ENCODE measurements at regions not wholly inside any gene's neighbourhood (a gene's known extent, or its start where the extent isn't known, plus 50 kb on each side); places are given as distances from the start of the nearest gene placed in this dataset.
"Not testable (repeated sequence)": the region's sequence is repeated elsewhere in the genome, so short reads cannot be mapped to it uniquely, and the experiment has no call there.

- H3K36me3 ChIP-seq (ENCODE audit: insufficient read depth, low read length): no peaks in the 10 kb centered on the region
- no peaks in the 10 kb centered on the region for H3K79me2 ChIP-seq (ENCODE audit: control insufficient read depth, insufficient read depth, low read length, unreplicated experiment)
- peak overlapping the region; percentile 49; the same call in 1 of the 2 replicates for H3K27ac ChIP-seq (ENCODE audit: low read depth, low read length)
- H3K4me1 ChIP-seq (ENCODE audit: control insufficient read depth, insufficient read depth, low read length, unreplicated experiment): peaks cover 22% of the 10 kb centered on the region
- H3K27me3 ChIP-seq (ENCODE audit: insufficient read depth, low read length): no peaks in the 10 kb centered on the region
- no peak overlapping the region for H3K4me3 ChIP-seq (ENCODE audit: low read depth, low read length)
- peak overlapping the region; percentile 13 for H2AFZ ChIP-seq (ENCODE audit: low read length, unreplicated experiment)
Observed at GRCh38 chr5:56670916-56671315, 144.4 kb upstream of the MAP3K1 start.

DNA sequence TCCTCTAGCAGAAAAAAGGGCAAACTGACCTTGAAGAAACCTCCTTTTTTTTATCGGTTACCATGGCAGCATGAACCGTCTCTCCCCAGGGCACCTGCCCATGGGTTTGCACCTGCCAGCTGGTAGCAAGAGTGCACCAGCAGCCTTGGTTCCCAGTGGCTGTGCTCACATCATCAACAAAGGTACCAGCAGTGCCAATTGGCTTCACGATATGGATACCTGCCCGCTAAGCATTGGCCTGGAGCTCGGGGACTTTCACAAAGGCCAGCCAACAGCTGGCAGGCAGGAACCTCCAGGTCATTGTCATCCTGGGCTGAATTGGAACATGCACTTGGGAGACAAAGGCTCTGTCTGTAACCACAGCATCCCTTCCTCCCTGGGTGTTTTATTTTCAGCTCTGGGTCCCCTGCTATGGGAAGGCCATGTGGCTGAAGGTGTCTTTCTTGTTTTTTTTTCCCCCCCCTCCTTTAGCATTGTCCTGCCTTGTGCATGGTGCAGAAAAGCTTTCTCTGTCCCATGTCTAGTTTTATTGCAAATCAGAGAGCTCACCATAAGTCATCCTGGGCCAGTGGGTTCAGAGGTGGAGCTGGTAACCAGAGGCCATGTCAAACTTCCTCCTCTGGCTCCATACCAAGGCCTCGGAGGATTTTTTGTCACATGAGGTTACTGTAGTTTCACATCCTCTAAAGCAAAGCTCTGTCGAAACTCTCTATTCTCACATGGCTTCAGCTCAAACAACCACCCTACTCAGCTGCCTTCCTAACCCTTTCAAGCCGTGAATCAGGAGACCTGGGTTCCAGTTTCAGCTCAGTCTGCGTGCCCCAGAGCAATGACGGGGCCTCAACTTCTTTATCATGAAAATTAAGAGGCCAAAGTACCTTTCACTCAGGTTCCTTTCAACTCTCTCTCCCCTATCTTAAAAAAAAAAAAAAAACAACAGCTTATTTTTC is 145.5 kb upstream of the MAP3K1 start:
- Histone ChIP-seq H3K4me3 (ENCODE audit: low read depth, low read length) (no peak overlapping the region), H3K27ac (ENCODE audit: low read depth, low read length) (peak overlapping the region; percentile 49)

DNA sequence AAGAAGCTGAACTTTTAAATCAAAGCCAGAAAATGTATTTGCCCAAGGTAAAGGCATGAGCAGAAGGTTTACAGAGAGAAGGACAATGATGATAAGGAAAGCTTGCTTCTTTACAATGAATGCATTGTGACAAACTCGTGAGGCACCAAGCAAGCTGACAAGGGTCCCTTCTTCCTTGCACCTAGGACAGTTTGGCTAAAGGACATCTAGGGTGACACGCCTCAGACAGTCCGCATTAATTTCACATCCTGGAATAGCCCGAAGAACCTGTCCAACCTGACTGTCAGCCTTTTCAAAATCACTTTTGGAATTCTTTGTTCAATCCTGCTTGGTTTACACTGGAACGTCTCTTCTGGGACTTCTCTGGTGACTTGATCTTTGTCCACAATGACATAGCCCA is 146.4 kb upstream of the MAP3K1 start:
- Histone ChIP-seq H3K79me2 (ENCODE audit: control insufficient read depth, insufficient read depth, low read length, unreplicated experiment) (no peaks in the 10 kb centered on the region), H3K36me3 (ENCODE audit: insufficient read depth, low read length) (no peaks in the 10 kb centered on the region), H3K27ac (ENCODE audit: low read depth, low read length) (no peak overlapping the region), H3K4me1 (ENCODE audit: control insufficient read depth, insufficient read depth, low read length, unreplicated experiment) (peaks cover 22% of the 10 kb centered on the region), H3K27me3 (ENCODE audit: insufficient read depth, low read length) (no peaks in the 10 kb centered on the region), H3K4me3 (ENCODE audit: low read depth, low read length) (no peak overlapping the region), H2AFZ (ENCODE audit: low read length, unreplicated experiment) (no peak overlapping the region)

More for the DNA sequence above, 145.5 kb upstream of the MAP3K1 start:
- no peaks in the 10 kb centered on the region for H3K27me3 ChIP-seq (ENCODE audit: insufficient read depth, low read length)
- H3K79me2 ChIP-seq (ENCODE audit: control insufficient read depth, insufficient read depth, low read length, unreplicated experiment): no peaks in the 10 kb centered on the region
- no peak overlapping the region for H2AFZ ChIP-seq (ENCODE audit: low read length, unreplicated experiment)
- H3K36me3 ChIP-seq (ENCODE audit: insufficient read depth, low read length): no peaks in the 10 kb centered on the region
- peaks cover 22% of the 10 kb centered on the region for H3K4me1 ChIP-seq (ENCODE audit: control insufficient read depth, insufficient read depth, low read length, unreplicated experiment)

GRCh38 chr5:56667692-56668091 is 147.7 kb upstream of the MAP3K1 start:
- Histone ChIP-seq H3K4me3 (ENCODE audit: low read depth, low read length) (no peak overlapping the region), H3K4me1 (ENCODE audit: control insufficient read depth, insufficient read depth, low read length, unreplicated experiment) (peaks cover 22% of the 10 kb centered on the region), H3K79me2 (ENCODE audit: control insufficient read depth, insufficient read depth, low read length, unreplicated experiment) (no peaks in the 10 kb centered on the region), H3K27ac (ENCODE audit: low read depth, low read length) (no peak overlapping the region), H2AFZ (ENCODE audit: low read length, unreplicated experiment) (no peak overlapping the region), H3K36me3 (ENCODE audit: insufficient read depth, low read length) (no peaks in the 10 kb centered on the region), H3K27me3 (ENCODE audit: insufficient read depth, low read length) (no peaks in the 10 kb centered on the region)

DNA sequence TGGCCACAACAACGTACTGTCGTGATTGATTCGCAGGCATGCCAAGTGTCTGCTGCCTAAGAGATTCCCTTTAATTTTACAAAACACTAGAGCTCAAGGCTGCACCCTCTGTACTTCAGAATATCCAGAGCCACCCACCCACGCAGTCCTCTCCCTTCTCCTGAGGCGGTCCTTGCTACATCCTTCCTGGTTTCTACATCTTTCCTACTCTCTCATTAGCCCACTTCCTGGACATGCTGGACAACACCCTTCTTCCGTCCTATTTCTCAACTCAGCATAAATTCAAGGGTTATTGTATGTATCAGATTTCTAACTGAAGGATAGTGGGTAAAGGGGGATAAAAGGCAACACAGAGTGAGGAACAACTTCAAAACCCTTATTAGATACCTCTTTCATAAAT is 148.4 kb upstream of the MAP3K1 start:
- no peaks in the 10 kb centered on the region; the same call in 1 of the 2 replicates for H3K27me3 ChIP-seq (ENCODE audit: insufficient read depth, low read length)
- peaks cover 22% of the 10 kb centered on the region for H3K4me1 ChIP-seq (ENCODE audit: control insufficient read depth, insufficient read depth, low read length, unreplicated experiment)
- H3K36me3 ChIP-seq (ENCODE audit: insufficient read depth, low read length): no peaks in the 10 kb centered on the region
- H3K27ac ChIP-seq (ENCODE audit: low read depth, low read length): no peak overlapping the region
- H3K79me2 ChIP-seq (ENCODE audit: control insufficient read depth, insufficient read depth, low read length, unreplicated experiment): no peaks in the 10 kb centered on the region
- H3K4me3 ChIP-seq (ENCODE audit: low read depth, low read length): no peak overlapping the region
- H2AFZ ChIP-seq (ENCODE audit: low read length, unreplicated experiment): no peak overlapping the region

DNA sequence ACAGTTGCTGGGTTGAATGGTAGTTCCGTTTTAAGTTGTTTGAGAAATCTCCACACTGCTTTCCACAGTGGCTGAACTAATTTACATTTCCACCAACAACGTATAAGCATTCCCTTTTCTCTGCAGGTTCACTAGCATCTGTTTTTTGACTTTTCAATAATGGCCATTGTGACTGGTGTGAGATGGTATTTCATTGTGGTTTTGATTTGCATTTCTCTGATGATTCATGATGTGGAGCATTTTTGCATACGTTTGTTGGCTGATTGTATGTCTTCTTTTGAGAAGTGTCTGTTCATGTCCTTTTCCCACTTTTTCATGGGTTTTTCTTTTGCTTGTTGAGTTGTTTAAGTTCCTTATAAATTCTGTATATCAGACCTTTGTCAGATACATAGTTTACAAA is 150.2 kb upstream of the MAP3K1 start:
- not testable (repeated sequence) for H3K4me1 ChIP-seq (ENCODE audit: control insufficient read depth, insufficient read depth, low read length, unreplicated experiment)

DNA sequence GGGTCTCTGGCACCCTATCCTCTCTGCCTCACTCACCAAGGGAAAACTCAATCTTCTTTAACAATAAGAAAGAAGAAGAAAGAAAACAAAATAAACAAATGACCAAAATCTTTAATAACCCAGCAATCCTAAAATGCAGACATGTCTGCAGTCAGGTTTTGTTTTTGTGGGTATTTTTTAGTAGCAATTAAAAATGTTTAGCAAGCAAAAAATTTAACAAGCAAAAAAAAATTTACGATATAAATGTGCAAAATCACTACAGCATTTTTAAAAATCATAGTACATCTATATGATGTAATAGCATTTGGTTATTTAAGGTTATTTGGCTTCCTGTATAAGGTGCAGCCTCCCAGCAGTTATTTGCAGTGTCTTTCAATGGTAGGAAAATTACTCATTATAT is 151.3 kb upstream of the MAP3K1 start:
- Histone ChIP-seq H3K27me3 (ENCODE audit: insufficient read depth, low read length) (peaks cover 18% of the 10 kb centered on the region), H3K4me3 (ENCODE audit: low read depth, low read length) (no peak overlapping the region), H3K79me2 (ENCODE audit: control insufficient read depth, insufficient read depth, low read length, unreplicated experiment) (no peaks in the 10 kb centered on the region), H2AFZ (ENCODE audit: low read length, unreplicated experiment) (no peak overlapping the region), H3K4me1 (ENCODE audit: control insufficient read depth, insufficient read depth, low read length, unreplicated experiment) (no peaks in the 10 kb centered on the region), H3K27ac (ENCODE audit: low read depth, low read length) (no peak overlapping the region), H3K36me3 (ENCODE audit: insufficient read depth, low read length) (no peaks in the 10 kb centered on the region)

More for the DNA sequence above, 150.2 kb upstream of the MAP3K1 start:
- H3K27ac ChIP-seq (ENCODE audit: low read depth, low read length); H3K79me2 ChIP-seq (ENCODE audit: control insufficient read depth, insufficient read depth, low read length, unreplicated experiment); H2AFZ ChIP-seq (ENCODE audit: low read length, unreplicated experiment); H3K4me3 ChIP-seq (ENCODE audit: low read depth, low read length); H3K36me3 ChIP-seq (ENCODE audit: insufficient read depth, low read length): not testable (repeated sequence)
- peaks cover 10% of the 10 kb centered on the region for H3K27me3 ChIP-seq (ENCODE audit: insufficient read depth, low read length)

DNA sequence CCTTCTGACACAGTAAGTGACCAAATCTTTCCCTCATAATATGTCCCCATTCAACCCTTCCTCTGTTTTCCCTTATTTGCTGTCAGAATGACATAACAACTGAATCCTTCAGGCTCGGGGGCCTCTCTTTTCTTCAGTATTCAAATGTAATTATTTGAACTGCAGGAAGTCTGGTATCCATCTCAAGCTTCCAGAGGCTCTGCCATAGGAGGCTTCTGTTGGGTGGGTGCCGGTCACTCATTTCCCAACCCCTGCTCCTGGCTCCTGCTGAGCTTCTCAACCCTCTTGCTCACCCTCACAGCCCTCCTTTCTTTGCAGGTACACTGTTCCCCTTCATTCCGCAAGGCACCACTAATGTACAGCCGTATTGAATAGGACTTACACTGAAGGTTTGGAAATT is 151.8 kb upstream of the MAP3K1 start:
- Histone ChIP-seq H3K36me3 (ENCODE audit: insufficient read depth, low read length) (no peaks in the 10 kb centered on the region), H3K4me3 (ENCODE audit: low read depth, low read length) (no peak overlapping the region), H2AFZ (ENCODE audit: low read length, unreplicated experiment) (no peak overlapping the region), H3K79me2 (ENCODE audit: control insufficient read depth, insufficient read depth, low read length, unreplicated experiment) (no peaks in the 10 kb centered on the region), H3K27ac (ENCODE audit: low read depth, low read length) (no peak overlapping the region), H3K4me1 (ENCODE audit: control insufficient read depth, insufficient read depth, low read length, unreplicated experiment) (no peaks in the 10 kb centered on the region), H3K27me3 (ENCODE audit: insufficient read depth, low read length) (peaks cover 18% of the 10 kb centered on the region)

GRCh38 chr5:56662893-56663292 is 152.5 kb upstream of the MAP3K1 start:
- Histone ChIP-seq H3K79me2 (ENCODE audit: control insufficient read depth, insufficient read depth, low read length, unreplicated experiment) (no peaks in the 10 kb centered on the region), H3K27ac (ENCODE audit: low read depth, low read length) (no peak overlapping the region), H3K27me3 (ENCODE audit: insufficient read depth, low read length) (peaks cover 18% of the 10 kb centered on the region), H3K4me3 (ENCODE audit: low read depth, low read length) (no peak overlapping the region), H2AFZ (ENCODE audit: low read length, unreplicated experiment) (no peak overlapping the region), H3K36me3 (ENCODE audit: insufficient read depth, low read length) (no peaks in the 10 kb centered on the region), H3K4me1 (ENCODE audit: control insufficient read depth, insufficient read depth, low read length, unreplicated experiment) (no peaks in the 10 kb centered on the region)

DNA sequence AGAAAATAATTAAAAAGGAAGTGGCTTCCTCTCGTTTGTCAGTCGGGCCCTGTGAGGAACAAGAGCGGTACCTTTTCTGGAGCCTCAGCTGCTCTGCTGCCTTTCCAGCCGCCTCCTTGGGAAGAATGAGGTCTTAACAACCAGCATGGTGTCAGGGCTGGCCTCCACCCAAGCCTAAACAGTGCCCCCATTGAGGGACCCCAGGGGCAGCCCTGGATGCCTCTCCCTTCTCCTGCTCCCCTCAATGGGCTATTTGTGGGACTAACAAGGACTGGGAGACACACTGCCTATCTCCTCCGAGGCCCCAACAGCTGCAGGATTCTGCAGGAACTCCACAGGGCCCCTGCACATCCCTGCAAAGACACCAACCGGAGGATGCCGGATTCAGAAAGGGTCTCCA is 155.4 kb upstream of the MAP3K1 start:
- H3K79me2 ChIP-seq (ENCODE audit: control insufficient read depth, insufficient read depth, low read length, unreplicated experiment): no peaks in the 10 kb centered on the region
- H3K4me3 ChIP-seq (ENCODE audit: low read depth, low read length): no peak overlapping the region
- no peak overlapping the region for H2AFZ ChIP-seq (ENCODE audit: low read length, unreplicated experiment)
- peaks cover 7% of the 10 kb centered on the region for H3K4me1 ChIP-seq (ENCODE audit: control insufficient read depth, insufficient read depth, low read length, unreplicated experiment)
- peaks cover 26% of the 10 kb centered on the region for H3K27me3 ChIP-seq (ENCODE audit: insufficient read depth, low read length)
- no peaks in the 10 kb centered on the region for H3K36me3 ChIP-seq (ENCODE audit: insufficient read depth, low read length)
- no peak overlapping the region for H3K27ac ChIP-seq (ENCODE audit: low read depth, low read length)

- Histone ChIP-seq H3K27me3 (ENCODE audit: insufficient read depth, low read length) (peaks cover 31% of the 10 kb centered on the region), H3K79me2 (ENCODE audit: control insufficient read depth, insufficient read depth, low read length, unreplicated experiment) (no peaks in the 10 kb centered on the region), H3K4me1 (ENCODE audit: control insufficient read depth, insufficient read depth, low read length, unreplicated experiment) (peaks cover 7% of the 10 kb centered on the region), H3K4me3 (ENCODE audit: low read depth, low read length) (no peak overlapping the region), H3K27ac (ENCODE audit: low read depth, low read length) (no peak overlapping the region), H3K36me3 (ENCODE audit: insufficient read depth, low read length) (no peaks in the 10 kb centered on the region), H2AFZ (ENCODE audit: low read length, unreplicated experiment) (no peak overlapping the region)
Observed at GRCh38 chr5:56658972-56659371, 156.4 kb upstream of the MAP3K1 start.
